Liver (tissue), 8 donors: ENCODE measurements at regions not wholly inside any gene's neighbourhood (a gene's known extent, or its start where the extent isn't known, plus 50 kb on each side); places are given as distances from the start of the nearest gene placed in this dataset.

ENCODE experiments used
- DNase-seq: peaks from one replicate; pipeline ENCODE4 v3.0.0-alpha.2; 2017; ENCODE audit warnings: low spot score
- H3K27ac ChIP-seq, 2 donors: one replicate each; pipeline ENCODE4 v1.7.0; 2013; ENCODE audit warnings: inconsistent platforms in 2 of 2, low read length in 2 of 2, control low read depth in 1 of 2, low read depth in 1 of 2, mild to moderate bottlenecking in 1 of 2
- H3K27me3 ChIP-seq, 4 donors: one replicate each; pipeline versions ENCODE4 v1.6.1 to v1.7.0; 2013; ENCODE audit warnings: low read length in 3 of 4, inconsistent platforms in 1 of 4, mild to moderate bottlenecking in 1 of 4, moderate library complexity in 1 of 4; ENCODE audit not compliant: control insufficient read depth in 4 of 4, insufficient read depth in 4 of 4
- H3K36me3 ChIP-seq, 4 donors: one replicate each; pipeline versions ENCODE4 v1.6.1 to v1.7.0; 2013; ENCODE audit warnings: low read length in 3 of 4, mild to moderate bottlenecking in 3 of 4, low read depth in 1 of 4, moderate library complexity in 1 of 4; ENCODE audit not compliant: control insufficient read depth in 4 of 4, insufficient read depth in 3 of 4
- H3K4me1 ChIP-seq, 4 donors: one replicate each; pipeline versions ENCODE4 v1.6.1 to v1.7.0; 2013; ENCODE audit warnings: low read length in 3 of 4, mild to moderate bottlenecking in 3 of 4, moderate library complexity in 1 of 4; ENCODE audit not compliant: control insufficient read depth in 4 of 4, insufficient read depth in 4 of 4
- H3K4me3 ChIP-seq, 3 donors: one replicate each; pipeline versions ENCODE4 v1.6.1 to v1.7.0; 2013; ENCODE audit warnings: low read length in 3 of 3, control low read depth in 1 of 3, low read depth in 1 of 3, mild to moderate bottlenecking in 1 of 3
- H3K9ac ChIP-seq, 2 donors: one replicate each; pipeline ENCODE4 v1.7.0; 2013; ENCODE audit warnings: low read length in 2 of 2, mild to moderate bottlenecking in 2 of 2, moderate library complexity in 2 of 2, control low read depth in 1 of 2, low read depth in 1 of 2
- H3K9me3 ChIP-seq, 4 donors: one replicate each; pipeline versions ENCODE4 v1.6.1 to v1.7.0; 2013; ENCODE audit warnings: low read length in 3 of 4; ENCODE audit not compliant: control insufficient read depth in 4 of 4
- CTCF ChIP-seq: fragments of 150-350 bp; IDR thresholded peaks from 2 replicates; pipeline ENCODE4 v1.5.1; 2017; ENCODE audit warnings: improper control_type of control experiment, low read depth, low read length; ENCODE audit not compliant: missing input control
- EGR1 ChIP-seq, 2 donors: IDR thresholded peaks; 2 replicates each; pipeline ENCODE4 v1.6.1; 2016 to 2018; ENCODE audit warnings: antibody characterized with exemption in 2 of 2, low read depth in 2 of 2
- FOXA1 ChIP-seq: IDR thresholded peaks from 2 replicates; pipeline ENCODE4 v1.6.1; 2016; ENCODE audit warnings: antibody characterized with exemption
- FOXA2 ChIP-seq: IDR thresholded peaks from 2 replicates; pipeline ENCODE4 v1.6.1; 2016; ENCODE audit warnings: antibody characterized with exemption
- GABPA ChIP-seq, 2 donors: IDR thresholded peaks in 1 of 2; conservative IDR thresholded peaks in 1 of 2; 2 replicates each; pipeline ENCODE4 v1.6.1; 2016; ENCODE audit warnings: antibody characterized with exemption in 2 of 2, mild to moderate bottlenecking in 1 of 2, moderate library complexity in 1 of 2
- HNF4G ChIP-seq: IDR thresholded peaks from 2 replicates; pipeline ENCODE4 v1.6.1; 2016; ENCODE audit warnings: antibody characterized with exemption
- JUND ChIP-seq, 2 donors: IDR thresholded peaks; 2 replicates each; pipeline ENCODE4 v1.6.1; 2016; ENCODE audit warnings: antibody characterized with exemption in 2 of 2
- MAX ChIP-seq: IDR thresholded peaks from 2 replicates; pipeline ENCODE4 v1.6.1; 2016; ENCODE audit warnings: antibody characterized with exemption
- NR2F2 ChIP-seq: IDR thresholded peaks from 2 replicates; pipeline ENCODE4 v1.6.1; 2016; ENCODE audit warnings: antibody characterized with exemption
- RAD21 ChIP-seq, 2 donors: IDR thresholded peaks; 2 replicates each; pipeline ENCODE4 v1.6.1; 2016; ENCODE audit warnings: antibody characterized with exemption in 2 of 2, mild to moderate bottlenecking in 2 of 2
- REST ChIP-seq: IDR thresholded peaks from 2 replicates; pipeline ENCODE4 v1.6.1; 2016; ENCODE audit warnings: antibody characterized with exemption, mild to moderate bottlenecking
- RXRA ChIP-seq, 2 donors: IDR thresholded peaks; 2 replicates each; pipeline ENCODE4 v1.6.1; 2017 to 2018; ENCODE audit warnings: antibody characterized with exemption in 2 of 2, mild to moderate bottlenecking in 1 of 2
- SP1 ChIP-seq: IDR thresholded peaks from 2 replicates; pipeline ENCODE4 v1.6.1; 2018; ENCODE audit warnings: antibody characterized with exemption, mild to moderate bottlenecking
- TAF1 ChIP-seq: conservative IDR thresholded peaks from 2 replicates; pipeline ENCODE4 v1.6.1; 2016; ENCODE audit warnings: antibody characterized with exemption, mild to moderate bottlenecking
- ZBTB33 ChIP-seq: IDR thresholded peaks from 2 replicates; pipeline ENCODE4 v1.6.1; 2016; ENCODE audit warnings: antibody characterized with exemption
- WGBS: extraction: QIAGEN DNeasy Blood & Tissue Kit; methylation state at CpG from one replicate; pipeline ENCODE4 v1.1.7; 2013; 5-methylcytosine and 5-hydroxymethylcytosine counted together
- donor health status: healthy.
- donor health status: healthy.
- donor health status: healthy.
- donor health status: healthy.
- donor health status: healthy.

GRCh38 chr1:181148636-181149035, 60.1 kb downstream of the IER5 start:
- H3K27me3 ChIP-seq = no peaks in the 10 kb centered on the region
- peaks cover 0 to 2% (median 1%) of the 10 kb centered on the region in 4 donors for H3K4me1 ChIP-seq
- H3K4me3 ChIP-seq = no peak overlapping the region
- no peaks in the 10 kb centered on the region for H3K36me3 ChIP-seq
- no peaks in the 10 kb centered on the region for H3K9me3 ChIP-seq
- TF ChIP-seq SP1 (no peak), HNF4G (no peak), EGR1 (IDR thresholded peaks at IDR 0.05; ENCODE audit: low read depth in 2 of 2) (no peak), RAD21 (IDR thresholded peaks at IDR 0.05) (no peak), ZBTB33 (no peak), NR2F2 (no peak), TAF1 (no peak), JUND (IDR thresholded peaks at IDR 0.05) (no peak), MAX (no peak), RXRA (IDR thresholded peaks at IDR 0.05) (no peak), REST (no peak), FOXA2 (no peak), GABPA (IDR thresholded peaks at IDR 0.05 in 1 of 2, conservative IDR thresholded peaks at IDR 0.05 in 1 of 2) (no peak)
- no peak overlapping the region for H3K9ac ChIP-seq
- WGBS = 74% methylated on average over 3 of the region's 3 CpGs
- H3K27ac ChIP-seq = no peak overlapping the region
- DNase-seq = no peak

- H3K9ac ChIP-seq = no peak overlapping the region
- no peak overlapping the region for H3K4me3 ChIP-seq
- H3K9me3 ChIP-seq = no peaks in the 10 kb centered on the region
- 88% methylated on average over 10 of the region's 10 CpGs for WGBS
- no peaks in the 10 kb centered on the region for H3K36me3 ChIP-seq
- H3K27ac ChIP-seq = no peak overlapping the region
- peaks cover 0 to 2% (median 1%) of the 10 kb centered on the region in 4 donors for H3K4me1 ChIP-seq
- no peaks in the 10 kb centered on the region for H3K27me3 ChIP-seq
- no peak for DNase-seq
- no peak for TF ChIP-seq REST
- no peak for TF ChIP-seq MAX
- no peak for TF ChIP-seq JUND (IDR thresholded peaks at IDR 0.05)
- no peak for TF ChIP-seq EGR1 (IDR thresholded peaks at IDR 0.05; ENCODE audit: low read depth in 2 of 2)
- no peak for TF ChIP-seq RXRA (IDR thresholded peaks at IDR 0.05)
- TF ChIP-seq RAD21 (IDR thresholded peaks at IDR 0.05) = no peak
- no peak for TF ChIP-seq TAF1
- TF ChIP-seq NR2F2 = no peak
- TF ChIP-seq SP1 = no peak
- no peak for TF ChIP-seq CTCF
- no peak for TF ChIP-seq FOXA1
- TF ChIP-seq ZBTB33 = no peak
- no peak for TF ChIP-seq FOXA2
- no peak for TF ChIP-seq GABPA (IDR thresholded peaks at IDR 0.05 in 1 of 2, conservative IDR thresholded peaks at IDR 0.05 in 1 of 2)
Measured at GRCh38 chr1:181149326-181150125, 61.0 kb downstream of the IER5 start.
